HG03175 (cell line): ENCODE measurements at regions not wholly inside any gene's neighbourhood (a gene's known extent, or its start where the extent isn't known, plus 50 kb on each side); places are given as distances from the start of the nearest gene placed in this dataset.

ENCODE experiments used
- ATAC-seq: cut with Tn5 transposase; IDR thresholded peaks from one replicate; pipeline ENCODE4 v1.9.1; 2021; ENCODE audit warnings: mild to moderate bottlenecking, moderate library complexity; ENCODE audit not compliant: unreplicated experiment

DNA sequence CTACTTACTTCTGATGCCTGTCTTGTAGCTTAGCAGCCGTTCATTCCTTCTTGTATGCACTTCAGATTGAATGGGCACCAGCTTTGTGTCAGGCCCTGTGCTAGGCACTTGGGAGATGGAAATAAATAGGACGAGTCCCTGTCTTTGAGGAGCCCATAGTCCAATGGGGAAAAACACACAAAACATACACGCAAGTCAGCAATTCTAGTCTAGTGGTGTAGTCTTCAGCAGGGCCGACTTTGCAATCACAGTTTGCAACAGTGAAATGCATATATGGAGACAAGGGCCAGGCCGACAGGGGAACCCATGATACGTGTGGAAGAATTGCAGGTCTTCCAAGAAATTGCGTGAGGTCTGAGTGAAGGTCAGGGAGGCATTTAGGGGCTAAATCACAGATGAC lies 262.6 kb downstream of the MAF start:
- ATAC-seq, result no peak

- no peak for ATAC-seq
Observed at GRCh38 chr16:79336437-79337229, 263.9 kb downstream of the MAF start.

DNA sequence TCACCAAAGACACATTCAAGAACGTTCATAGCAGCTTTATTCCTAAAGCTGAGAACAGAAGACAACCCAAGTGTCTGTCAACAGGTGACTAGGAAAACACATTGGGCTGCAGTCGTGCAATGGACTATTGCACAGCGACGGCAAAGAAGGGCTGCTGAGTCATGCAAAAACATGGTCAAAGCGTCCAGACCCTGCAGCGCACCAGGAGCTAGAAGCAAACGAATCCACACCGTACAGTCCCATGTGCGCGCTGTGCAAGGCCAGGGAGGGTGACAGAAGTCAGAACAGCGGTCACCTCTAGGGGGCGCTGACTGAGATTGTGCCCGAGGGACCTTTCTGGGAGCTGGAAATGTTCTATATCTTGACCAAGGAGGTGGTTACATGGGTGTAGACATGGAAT lies 266.4 kb downstream of the MAF start:
- no peak for ATAC-seq

GRCh38 chr16:79331066-79331465 lies 269.5 kb downstream of the MAF start:
- ATAC-seq, result no peak

- no peak for ATAC-seq
Observed at GRCh38 chr16:79329967-79330366, 270.6 kb downstream of the MAF start.

DNA sequence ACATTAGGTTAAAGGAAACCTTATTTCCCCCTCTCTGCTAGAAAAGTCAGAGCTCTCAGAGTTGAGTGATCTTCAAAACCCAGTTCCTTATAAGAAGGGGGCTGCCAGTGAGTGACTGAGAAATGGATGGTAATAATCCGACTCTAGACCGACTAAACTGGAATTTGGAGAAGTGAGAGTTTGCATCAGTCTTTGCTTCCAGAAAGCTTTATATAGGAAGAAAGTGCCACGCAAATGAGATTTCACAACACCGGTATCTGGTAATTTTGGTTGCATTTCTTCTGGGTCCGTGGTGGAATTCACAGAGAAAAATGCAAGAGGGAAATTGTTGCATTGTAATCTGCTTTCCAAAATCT lies 271.4 kb downstream of the MAF start:
- ATAC-seq, result no peak

- ATAC-seq, result no peak
Observed at GRCh38 chr16:79328402-79329165, 272.0 kb downstream of the MAF start.

- ATAC-seq, result no peak
Observed at GRCh38 chr16:79327836-79328235, 272.7 kb downstream of the MAF start.

DNA sequence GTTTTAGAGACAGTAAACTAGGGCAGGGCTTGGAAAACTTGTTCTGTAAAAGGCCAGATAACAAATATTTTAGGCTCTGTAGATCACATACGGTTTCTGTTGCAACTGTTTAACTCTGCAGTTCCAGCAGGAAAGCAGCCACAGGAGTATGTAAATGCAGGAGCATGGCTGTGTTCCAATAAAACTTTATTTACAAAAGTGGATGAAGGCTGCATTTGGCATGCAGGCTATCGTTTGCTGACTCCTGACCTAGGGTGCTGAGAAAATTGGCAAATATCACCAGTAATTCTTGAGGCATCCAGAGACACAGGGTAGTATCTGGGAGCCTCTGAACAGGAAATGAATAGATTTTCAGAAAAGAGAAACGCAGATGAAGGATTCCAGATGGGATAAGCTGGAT lies 274.0 kb downstream of the MAF start:
- no peak for ATAC-seq

DNA sequence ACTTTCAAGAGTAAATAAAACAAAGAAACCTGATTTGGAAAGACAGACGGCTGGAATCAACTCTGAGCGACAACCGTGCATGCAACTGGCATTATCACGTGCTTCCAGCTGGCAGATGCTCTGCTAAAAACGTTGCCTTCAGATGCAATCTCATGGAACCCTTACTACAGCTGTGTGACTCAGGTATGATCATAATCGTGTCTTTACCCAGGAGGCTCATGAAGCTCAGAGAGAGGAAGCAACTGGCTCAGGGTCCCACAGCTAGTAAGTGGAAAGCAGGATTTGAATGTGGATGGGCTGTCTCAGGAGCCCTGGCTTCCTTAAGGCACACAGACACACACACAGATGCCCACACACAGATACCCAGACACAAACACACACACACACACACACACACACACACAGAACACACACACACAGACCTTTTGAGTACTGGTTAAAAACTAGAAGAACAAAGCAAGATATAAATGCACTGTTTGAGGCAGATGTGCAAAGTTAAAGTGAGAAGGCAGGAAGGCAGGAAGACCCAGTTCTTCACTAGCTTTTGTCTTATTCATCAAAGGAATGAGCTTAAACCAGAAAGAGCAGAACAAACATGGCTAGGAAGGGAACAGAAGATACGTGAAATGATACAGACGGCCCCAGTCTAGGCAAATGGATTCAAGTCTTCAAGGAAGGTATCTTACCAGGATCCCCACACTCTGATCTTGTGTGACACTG lies 275.2 kb downstream of the MAF start:
- no peak for ATAC-seq

GRCh38 chr16:79320956-79321355 lies 279.6 kb downstream of the MAF start:
- ATAC-seq, result no peak

DNA sequence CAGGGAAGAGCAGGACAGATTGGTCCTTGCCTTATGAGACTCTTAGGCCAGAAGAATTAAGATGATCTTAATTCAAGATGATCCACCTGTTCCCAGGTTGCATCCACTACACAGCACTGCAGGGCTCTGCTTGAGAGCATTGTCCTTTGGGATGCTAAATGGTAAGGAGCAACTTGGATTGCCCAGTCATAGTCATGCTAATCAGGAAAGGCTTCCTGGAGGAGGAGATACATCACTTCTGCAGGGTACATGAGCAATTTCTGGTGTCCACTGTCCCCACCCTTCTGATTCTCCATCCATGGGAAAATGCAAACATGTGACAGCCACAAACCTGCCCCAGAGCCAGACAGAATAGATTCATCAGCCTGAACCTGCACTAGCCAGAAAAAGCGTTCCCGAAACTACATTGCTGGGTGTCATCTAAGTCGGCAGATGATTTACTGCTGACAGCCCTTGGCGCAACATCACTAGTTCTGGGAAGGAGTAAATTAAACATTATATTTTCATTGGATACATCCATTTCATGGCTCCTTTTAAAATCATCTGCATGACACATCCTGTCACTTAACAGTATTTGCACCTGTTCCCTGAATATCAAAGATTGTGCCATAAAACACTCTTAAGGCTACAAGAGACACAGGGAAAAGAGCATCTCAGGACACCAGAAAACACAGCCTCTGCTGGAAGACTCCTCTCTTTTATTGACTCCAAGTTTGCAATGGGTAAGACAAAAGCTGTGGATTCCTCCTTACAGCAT lies 282.2 kb downstream of the MAF start:
- ATAC-seq, result no peak

GRCh38 chr16:79317521-79317920 lies 283.0 kb downstream of the MAF start:
- no peak for ATAC-seq

DNA sequence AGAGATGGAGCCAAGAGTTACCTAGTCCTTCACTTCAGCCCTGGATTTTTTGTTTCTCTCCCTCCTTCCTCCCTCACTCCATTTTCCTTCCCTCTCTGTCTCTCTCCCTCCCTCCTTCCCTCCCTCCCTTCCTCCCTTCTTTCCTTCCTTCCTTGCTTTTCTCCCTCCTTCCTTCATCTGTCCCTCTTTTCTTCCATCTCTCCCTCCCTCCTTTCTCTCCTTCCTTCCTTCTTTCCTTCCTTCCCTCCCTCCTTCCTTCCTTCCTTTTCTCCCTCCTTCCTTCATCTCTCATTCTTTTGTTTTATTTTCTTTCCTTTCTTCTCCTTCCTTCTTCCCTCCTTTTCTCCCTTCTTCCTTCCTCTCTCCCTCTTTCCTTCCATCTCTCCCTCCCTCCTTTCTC lies 283.5 kb downstream of the MAF start:
- ATAC-seq, result no peak

GRCh38 chr16:79316004-79316458 lies 284.5 kb downstream of the MAF start:
- ATAC-seq, result peak; percentile 75

DNA sequence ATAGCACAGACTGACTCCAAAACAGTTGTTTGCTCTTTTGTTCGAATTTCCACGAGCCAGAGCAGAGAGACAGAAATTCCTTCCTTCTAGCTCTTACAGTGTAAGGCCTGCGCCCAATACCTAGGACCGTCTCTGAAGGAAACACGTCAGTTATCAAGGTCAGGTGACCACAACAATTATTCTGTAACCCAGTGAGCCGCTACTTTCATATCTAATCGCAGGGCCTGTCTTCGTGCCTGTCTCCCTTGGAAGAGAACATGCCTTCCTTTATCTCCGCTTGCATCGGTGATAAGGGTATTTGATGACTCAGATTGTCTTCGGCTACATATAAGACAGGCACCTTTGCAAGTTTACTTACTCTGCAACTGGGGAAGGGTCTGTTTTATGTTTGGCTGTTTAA lies 288.0 kb downstream of the MAF start:
- ATAC-seq, result no peak

GRCh38 chr16:79310710-79311109 lies 289.8 kb downstream of the MAF start:
- no peak for ATAC-seq

GRCh38 chr16:79309606-79310005 lies 290.9 kb downstream of the MAF start:
- no peak for ATAC-seq

DNA sequence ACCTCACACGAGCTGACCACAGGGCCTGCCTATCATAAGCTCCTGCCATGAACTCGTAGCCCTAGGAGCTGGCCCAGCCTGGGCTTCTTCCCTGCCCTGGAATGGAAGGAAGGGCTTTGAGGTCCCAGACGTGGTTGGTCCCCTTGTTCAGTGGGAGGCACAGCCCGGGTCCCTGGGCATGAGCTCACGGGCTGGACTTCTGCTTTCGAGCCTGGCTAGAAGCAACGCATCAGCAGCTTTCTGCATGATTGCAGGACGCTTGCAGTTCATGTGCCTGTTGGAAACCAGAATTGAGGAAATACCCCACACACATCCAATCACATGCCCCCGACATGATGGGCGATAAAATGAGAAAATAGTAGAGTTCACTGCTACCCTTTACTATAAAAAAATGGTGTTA lies 293.3 kb downstream of the MAF start:
- no peak for ATAC-seq

DNA sequence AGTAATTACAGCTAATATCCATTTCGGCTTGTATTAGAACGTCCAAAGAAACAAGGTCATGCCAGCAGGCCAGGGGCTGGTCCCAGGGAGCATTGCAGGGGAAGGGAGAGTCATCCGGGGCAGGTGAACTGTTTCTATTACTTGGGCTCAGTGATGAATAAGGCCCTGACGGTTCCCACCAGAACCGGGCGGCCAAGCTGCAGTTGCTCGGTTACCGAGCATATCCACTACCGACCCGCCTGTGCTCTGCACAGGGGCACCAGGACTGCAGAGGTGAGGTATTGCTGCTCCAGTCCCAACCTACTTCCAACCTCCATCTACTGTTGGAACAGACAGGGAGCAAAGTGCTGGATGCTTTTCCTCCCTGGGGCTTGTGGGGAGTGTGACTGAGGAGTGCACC lies 295.5 kb downstream of the MAF start:
- no peak for ATAC-seq

- no peak for ATAC-seq
Observed at GRCh38 chr16:79303959-79304387, 296.6 kb downstream of the MAF start.
